Amygdala (tissue), 56 donors: ENCODE measurements at regions not wholly inside any gene's neighbourhood (a gene's known extent, or its start where the extent isn't known, plus 50 kb on each side); places are given as distances from the start of the nearest gene placed in this dataset.

Source experiments
- DNase-seq, 56 donors: peaks; one replicate each; lab custom pipeline; 2025; lab: John Stamatoyannopoulos, UW

GRCh38 chr15:45743426-45744235 lies 108.8 kb downstream of the SQOR start:
- DNase-seq: no peak

GRCh38 chr15:45744236-45744589 lies 109.4 kb downstream of the SQOR start:
- no peak for DNase-seq

GRCh38 chr15:45747426-45747825 lies 112.6 kb downstream of the SQOR start:
- no peak for DNase-seq

- no peak for DNase-seq
Observed at GRCh38 chr15:45751629-45752028, 116.8 kb downstream of the SQOR start.

GRCh38 chr15:45759936-45760335 lies 125.1 kb downstream of the SQOR start:
- no peak for DNase-seq

- no peak for DNase-seq
Observed at GRCh38 chr15:45762726-45763125, 127.9 kb downstream of the SQOR start.

- no peak for DNase-seq
Observed at GRCh38 chr15:45763170-45763869, 128.5 kb downstream of the SQOR start.

- DNase-seq: no peak
Observed at GRCh38 chr15:45773149-45773548, 138.3 kb downstream of the SQOR start.

GRCh38 chr15:45776772-45777171 lies 141.9 kb downstream of the SQOR start:
- DNase-seq: no peak

GRCh38 chr15:45777781-45778180 lies 143.0 kb downstream of the SQOR start:
- no peak for DNase-seq

- no peak for DNase-seq
Observed at GRCh38 chr15:45780352-45780751, 145.5 kb downstream of the SQOR start.

- no peak for DNase-seq
Observed at GRCh38 chr15:45784656-45785055, 149.8 kb downstream of the SQOR start.

- DNase-seq: no peak
Observed at GRCh38 chr15:45785897-45786296, 151.1 kb downstream of the SQOR start.

GRCh38 chr15:45790325-45790943 lies 155.6 kb downstream of the SQOR start:
- peak in 2 of 56 donors; percentile 6 to 12 for DNase-seq

- no peak for DNase-seq
Observed at GRCh38 chr15:45794304-45794703, 159.5 kb downstream of the SQOR start.

- DNase-seq: no peak
Observed at GRCh38 chr15:45794712-45795439, 160.0 kb downstream of the SQOR start.

- DNase-seq: peak in 5 of 56 donors; percentile 1 to 3 (median 2)
Observed at GRCh38 chr15:45795440-45796069, 160.7 kb downstream of the SQOR start.

GRCh38 chr15:45796433-45796832 lies 161.6 kb downstream of the SQOR start:
- DNase-seq: no peak

GRCh38 chr15:45799508-45799907 lies 164.7 kb downstream of the SQOR start:
- no peak for DNase-seq

GRCh38 chr15:45801543-45801942 lies 166.7 kb downstream of the SQOR start:
- DNase-seq: no peak
